CD4-positive, alpha-beta T cell (primary cell): ENCODE measurements at regions not wholly inside any gene's neighbourhood (a gene's known extent, or its start where the extent isn't known, plus 50 kb on each side); places are given as distances from the start of the nearest gene placed in this dataset.

Experiments
- ATAC-seq: fragments of 200-7000 bp; cut with Tn5 transposase; one replicate; pipeline ENCODE4 v1.10.0; 2022; ENCODE audit warnings: mild to moderate bottlenecking; ENCODE audit not compliant: poor library complexity
- CTCF ChIA-PET: fragments of 350-600 bp; sonication (Branson Sonifier 250); formaldehyde crosslinking; loops from one replicate; lab custom pipeline; 2021; ENCODE audit warnings: antibody characterized with exemption, inconsistent platforms; lab: Charles Lee
- POLR2A ChIA-PET: fragments of 350-600 bp; sonication (Branson Sonifier 250); formaldehyde crosslinking; loops from one replicate; lab custom pipeline; 2021; ENCODE audit warnings: antibody characterized with exemption, inconsistent platforms; lab: Charles Lee
- DNase-seq, 14 experiments: peaks; one replicate each; pipeline ENCODE4 v3.0.0-alpha.2; 2013 to 2020; ENCODE audit warnings: mixed read lengths in 2 of 14
- H3K27ac ChIP-seq, 2 donors: one replicate each; pipeline versions ENCODE4 v1.5.1 to v1.7.0; 2013; ENCODE audit warnings: low read length in 2 of 2, low read depth in 1 of 2, mild to moderate bottlenecking in 1 of 2
- H3K27me3 ChIP-seq, 2 experiments: 1 replicate in 1 of 2; 2 replicates in 1 of 2; pipeline versions ENCODE4 v1.6.1 to v1.7.0; 2013; ENCODE audit warnings: low read length in 2 of 2, control low read depth in 1 of 2, mild to moderate bottlenecking in 1 of 2, moderate library complexity in 1 of 2; ENCODE audit not compliant: insufficient read depth in 2 of 2, control insufficient read depth in 1 of 2
- H3K36me3 ChIP-seq: one replicate; pipeline ENCODE4 v1.6.1; 2013; ENCODE audit warnings: low read length, control low read depth; ENCODE audit not compliant: insufficient read depth
- H3K4me1 ChIP-seq: one replicate; pipeline ENCODE4 v1.6.1; 2013; ENCODE audit warnings: low read length, control low read depth; ENCODE audit not compliant: insufficient read depth
- H3K4me3 ChIP-seq: one replicate; pipeline ENCODE4 v1.5.1; 2013; ENCODE audit warnings: mild to moderate bottlenecking, low read length, moderate library complexity
- H3K9me3 ChIP-seq, 2 experiments: 1 replicate in 1 of 2; 2 replicates in 1 of 2; pipeline versions ENCODE4 v1.6.1 to v1.7.0; 2013; ENCODE audit warnings: low read length in 2 of 2, mild to moderate bottlenecking in 2 of 2, control low read depth in 1 of 2, moderate library complexity in 1 of 2; ENCODE audit not compliant: control insufficient read depth in 1 of 2, insufficient read depth in 1 of 2
- H3K27ac Mint-ChIP-seq: one replicate; pipeline ENCODE4 v1.8.0; 2020; ENCODE audit warnings: mixed read lengths
- H3K27me3 Mint-ChIP-seq: one replicate; pipeline ENCODE4 v1.8.0; 2021; ENCODE audit warnings: mixed read lengths
- H3K36me3 Mint-ChIP-seq: one replicate; pipeline ENCODE4 v1.8.0; 2021; ENCODE audit warnings: low read depth, mixed read lengths
- H3K4me1 Mint-ChIP-seq: one replicate; pipeline ENCODE4 v1.8.0; 2021; ENCODE audit warnings: low read depth, mixed read lengths
- H3K4me3 Mint-ChIP-seq: one replicate; pipeline ENCODE4 v1.8.0; 2020; ENCODE audit warnings: mild to moderate bottlenecking, mixed read lengths
- H3K9me3 Mint-ChIP-seq: one replicate; pipeline ENCODE4 v1.8.0; 2020; ENCODE audit warnings: mixed read lengths
- intact Hi-C, 2 experiments: fragments of 100-400 bp; cut with DNase I in 1 of 2; cut with micrococcal nuclease in 1 of 2; formaldehyde crosslinking; loops; one replicate each; pipeline versions ENCODE4 v1.15.1 to v1.9.0; 2023 to 2025; cut with DNase I, micrococcal nuclease
- TF ChIP-seq, protein P1 (sequence below): fragments of 200-600 bp; IDR thresholded peaks from one replicate; pipeline ENCODE4 v1.8.0; 2022; ENCODE audit warnings: antibody characterized with exemption, mild to moderate bottlenecking

DNA sequence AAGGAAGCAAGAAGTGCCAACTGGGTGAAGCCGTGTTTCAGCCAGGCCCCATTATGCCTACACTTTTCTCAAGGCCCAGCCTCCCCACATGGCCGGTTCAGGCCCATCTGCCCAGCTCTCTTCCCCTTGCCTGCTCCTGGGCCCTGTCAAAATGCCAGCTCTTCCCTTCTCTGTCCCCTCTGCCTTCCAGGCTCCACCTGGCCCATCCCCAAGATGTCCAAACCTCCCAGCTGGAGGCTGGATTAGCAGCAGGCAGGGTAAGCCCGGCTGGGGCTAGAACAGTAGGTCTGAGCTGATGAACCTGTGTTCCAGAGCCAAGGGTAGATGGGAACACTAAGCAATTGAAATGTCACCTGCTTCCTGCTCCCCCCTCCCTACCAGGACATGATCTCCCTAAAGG lies 64.1 kb upstream of the HSPA9 start:
- Mint-ChIP-seq H3K9me3 (no peaks in the 10 kb centered on the region), H3K36me3 (no peaks in the 10 kb centered on the region), H3K4me3 (no peak overlapping the region), H3K27me3 (peaks cover 98% of the 10 kb centered on the region), H3K4me1 (no peaks in the 10 kb centered on the region), H3K27ac (no peak overlapping the region)
- H3K4me1 ChIP-seq: no peaks in the 10 kb centered on the region
- ChIA-PET CTCF (no interaction called here), POLR2A (no interaction called here)
- H3K9me3 ChIP-seq: peaks cover 0 to 4% of the 10 kb centered on the region in 2 experiments
- ATAC-seq (no peak), DNase-seq (no peak)
- H3K4me3 ChIP-seq: no peak overlapping the region
- TF ChIP-seq, protein P1, sequence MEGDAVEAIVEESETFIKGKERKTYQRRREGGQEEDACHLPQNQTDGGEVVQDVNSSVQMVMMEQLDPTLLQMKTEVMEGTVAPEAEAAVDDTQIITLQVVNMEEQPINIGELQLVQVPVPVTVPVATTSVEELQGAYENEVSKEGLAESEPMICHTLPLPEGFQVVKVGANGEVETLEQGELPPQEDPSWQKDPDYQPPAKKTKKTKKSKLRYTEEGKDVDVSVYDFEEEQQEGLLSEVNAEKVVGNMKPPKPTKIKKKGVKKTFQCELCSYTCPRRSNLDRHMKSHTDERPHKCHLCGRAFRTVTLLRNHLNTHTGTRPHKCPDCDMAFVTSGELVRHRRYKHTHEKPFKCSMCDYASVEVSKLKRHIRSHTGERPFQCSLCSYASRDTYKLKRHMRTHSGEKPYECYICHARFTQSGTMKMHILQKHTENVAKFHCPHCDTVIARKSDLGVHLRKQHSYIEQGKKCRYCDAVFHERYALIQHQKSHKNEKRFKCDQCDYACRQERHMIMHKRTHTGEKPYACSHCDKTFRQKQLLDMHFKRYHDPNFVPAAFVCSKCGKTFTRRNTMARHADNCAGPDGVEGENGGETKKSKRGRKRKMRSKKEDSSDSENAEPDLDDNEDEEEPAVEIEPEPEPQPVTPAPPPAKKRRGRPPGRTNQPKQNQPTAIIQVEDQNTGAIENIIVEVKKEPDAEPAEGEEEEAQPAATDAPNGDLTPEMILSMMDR: no peak
- peaks cover 71 to 76% of the 10 kb centered on the region in 2 experiments for H3K27me3 ChIP-seq
- intact Hi-C loops: no loop called here
- H3K27ac ChIP-seq: no peak overlapping the region
- H3K36me3 ChIP-seq: no peaks in the 10 kb centered on the region

DNA sequence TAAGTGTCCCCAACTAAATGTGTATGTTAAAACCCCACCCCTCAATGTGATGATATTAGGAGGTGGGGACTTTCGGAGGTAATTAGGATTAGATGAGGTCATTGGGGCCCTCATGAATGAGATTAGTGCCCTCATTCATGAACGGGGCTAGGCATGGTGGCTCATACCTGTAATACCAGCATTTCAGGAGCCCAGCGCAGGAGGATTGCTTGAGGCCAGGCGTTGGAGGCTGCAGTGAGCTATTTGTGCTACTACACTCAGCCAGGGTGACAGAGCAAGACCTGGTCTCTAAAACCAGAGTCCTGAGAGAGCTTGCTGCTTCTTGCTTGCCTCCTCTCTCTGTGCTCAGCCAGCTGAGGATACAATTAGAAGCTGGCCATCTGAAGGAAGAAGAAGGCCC lies 62.1 kb upstream of the HSPA9 start:
- Histone ChIP-seq H3K9me3 (no peaks in the 10 kb centered on the region), H3K27ac (no peak overlapping the region), H3K4me1 (no peaks in the 10 kb centered on the region), H3K36me3 (no peaks in the 10 kb centered on the region), H3K27me3 (peaks cover 65 to 69% of the 10 kb centered on the region in 2 experiments), H3K4me3 (no peak overlapping the region)
- ChIA-PET POLR2A (no interaction called here), CTCF (no interaction called here)
- Mint-ChIP-seq H3K36me3 (no peaks in the 10 kb centered on the region), H3K27me3 (peaks cover 95% of the 10 kb centered on the region), H3K4me1 (no peaks in the 10 kb centered on the region), H3K4me3 (no peak overlapping the region), H3K27ac (no peak overlapping the region), H3K9me3 (no peaks in the 10 kb centered on the region)
- TF ChIP-seq, protein P1: no peak
- DNase-seq (no peak), ATAC-seq (no peak)
- intact Hi-C loops: no loop called here

DNA sequence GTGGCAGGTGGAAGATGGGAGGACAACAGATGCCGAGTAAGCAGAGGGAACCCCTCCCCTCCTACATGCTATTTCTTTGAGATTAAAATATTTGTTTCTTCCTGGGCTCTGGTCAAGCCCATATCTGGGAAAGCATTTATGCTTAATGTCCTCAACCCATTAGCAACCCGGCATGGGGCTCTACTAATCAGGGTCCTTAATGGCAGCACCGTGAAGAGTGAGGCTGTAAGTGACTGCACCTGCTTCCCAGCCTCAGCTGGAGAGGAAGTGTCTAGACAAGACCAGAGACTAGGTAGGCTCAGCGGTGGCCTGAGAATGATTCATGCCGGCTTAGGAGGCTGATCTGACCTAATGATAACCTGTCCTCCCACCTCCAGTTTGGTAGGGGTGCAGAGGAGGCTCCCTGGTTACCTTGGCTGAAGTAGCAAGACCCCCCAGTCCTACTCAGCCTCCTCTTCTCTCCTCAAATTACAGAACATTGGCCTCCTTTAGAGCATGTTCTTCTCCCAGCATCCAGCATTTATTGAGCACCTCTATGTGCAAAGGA lies 61.3 kb upstream of the HSPA9 start:
- Mint-ChIP-seq H3K4me3 (no peak overlapping the region), H3K27ac (no peak overlapping the region), H3K36me3 (no peaks in the 10 kb centered on the region), H3K27me3 (peaks cover 95% of the 10 kb centered on the region), H3K9me3 (no peaks in the 10 kb centered on the region), H3K4me1 (no peaks in the 10 kb centered on the region)
- Histone ChIP-seq H3K27ac (no peak overlapping the region), H3K4me1 (no peaks in the 10 kb centered on the region), H3K9me3 (no peaks in the 10 kb centered on the region), H3K4me3 (no peak overlapping the region), H3K36me3 (no peaks in the 10 kb centered on the region), H3K27me3 (peaks cover 62 to 66% of the 10 kb centered on the region in 2 experiments)
- intact Hi-C loops: no loop called here
- TF ChIP-seq, protein P1: no peak
- ChIA-PET POLR2A (no interaction called here), CTCF (no interaction called here)
- ATAC-seq (no peak), DNase-seq (no peak)
